GM23338 (cell line): ENCODE measurements at regions not wholly inside any gene's neighbourhood (a gene's known extent, or its start where the extent isn't known, plus 50 kb on each side); places are given as distances from the start of the nearest gene placed in this dataset.

Experiments used
- ATAC-seq: fragments of 200-7000 bp; cut with Tn5 transposase; 3 replicates; pipeline ENCODE4 v1.9.1; 2020
- DNase-seq: peaks from one replicate; pipeline ENCODE4 v3.0.0-alpha.2; 2015; ENCODE audit warnings: low spot score
- H2AFZ ChIP-seq: fragments of 200-600 bp; sonication (generic); 2 replicates; pipeline ENCODE4 v1.8.0; 2016; ENCODE audit warnings: antibody characterized with exemption, mild to moderate bottlenecking, moderate library complexity
- H3F3A ChIP-seq: fragments of 200-600 bp; sonication (generic); replicated peaks from 2 replicates; pipeline ENCODE4 v1.8.0; 2017; ENCODE audit warnings: antibody characterized with exemption, mixed run types, low read depth
- H3K27ac ChIP-seq: fragments of 200-600 bp; sonication (generic); 2 replicates; pipeline ENCODE4 v1.6.1; 2016; ENCODE audit warnings: low read depth
- H3K27me3 ChIP-seq: fragments of 200-600 bp; sonication (generic); 2 replicates; pipeline ENCODE4 v1.8.0; 2016; ENCODE audit warnings: mild to moderate bottlenecking, mixed run types, moderate library complexity; ENCODE audit not compliant: insufficient read depth
- H3K36me3 ChIP-seq: fragments of 200-600 bp; sonication (generic); 2 replicates; pipeline ENCODE4 v1.8.0; 2016; ENCODE audit warnings: mild to moderate bottlenecking; ENCODE audit not compliant: insufficient read depth
- H3K4me1 ChIP-seq: fragments of 200-600 bp; sonication (generic); 2 replicates; pipeline ENCODE4 v1.8.0; 2016; ENCODE audit warnings: mild to moderate bottlenecking, moderate library complexity; ENCODE audit not compliant: insufficient read depth
- H3K4me2 ChIP-seq: fragments of 200-600 bp; sonication (generic); 2 replicates; pipeline ENCODE4 v1.7.1; 2017; ENCODE audit warnings: mixed run types
- H3K4me3 ChIP-seq: fragments of 200-600 bp; sonication (generic); 2 replicates; pipeline ENCODE4 v1.6.1; 2016; ENCODE audit warnings: mixed run types
- H3K79me2 ChIP-seq: fragments of 200-600 bp; sonication (generic); replicated peaks from 2 replicates; pipeline ENCODE4 v1.8.0; 2017; ENCODE audit warnings: mild to moderate bottlenecking; ENCODE audit not compliant: insufficient read depth
- H3K9me2 ChIP-seq: fragments of 200-600 bp; sonication (generic); 2 replicates; pipeline ENCODE4 v1.8.0; 2017; ENCODE audit not compliant: insufficient read depth
- H4K20me1 ChIP-seq: fragments of 200-600 bp; sonication (generic); replicated peaks from 2 replicates; pipeline ENCODE4 v1.8.0; 2017; ENCODE audit warnings: mild to moderate bottlenecking; ENCODE audit not compliant: insufficient read depth
- H3K27ac Mint-ChIP-seq: 2 replicates; pipeline ENCODE4 v1.8.0; 2020; ENCODE audit warnings: inconsistent platforms, mild to moderate bottlenecking, moderate library complexity, mixed read lengths
- H3K27me3 Mint-ChIP-seq: 3 replicates; pipeline ENCODE4 v1.8.0; 2022; ENCODE audit warnings: low read depth, mild to moderate bottlenecking, moderate library complexity, mixed read lengths, inconsistent platforms; ENCODE audit not compliant: insufficient read depth, poor library complexity
- H3K36me3 Mint-ChIP-seq: 3 replicates; pipeline ENCODE4 v1.8.0; 2021; ENCODE audit warnings: low read depth, mild to moderate bottlenecking, inconsistent platforms, moderate library complexity, mixed read lengths
- H3K4me1 Mint-ChIP-seq: 3 replicates; pipeline ENCODE4 v1.8.0; 2020; ENCODE audit warnings: mild to moderate bottlenecking, inconsistent platforms, mixed read lengths
- H3K4me3 Mint-ChIP-seq: 3 replicates; pipeline ENCODE4 v1.8.0; 2021; ENCODE audit warnings: moderate library complexity, mild to moderate bottlenecking, inconsistent platforms, mixed read lengths
- H3K9me3 Mint-ChIP-seq: 3 replicates; pipeline ENCODE4 v1.8.0; 2020; ENCODE audit warnings: moderate library complexity, mild to moderate bottlenecking, inconsistent platforms, mixed read lengths
- CREB1 ChIP-seq: fragments of 250-450 bp; sonication (Bioruptor Pico); IDR thresholded peaks from 2 replicates; pipeline ENCODE4 v1.5.0; 2020; ENCODE audit warnings: low read depth, mild to moderate bottlenecking, moderate library complexity
- EZH2 ChIP-seq: fragments of 200-600 bp; sonication (generic); IDR thresholded peaks from one replicate; pipeline ENCODE4 v1.8.0; 2017; ENCODE audit warnings: antibody characterized with exemption, mild to moderate bottlenecking, low read depth; ENCODE audit not compliant: unreplicated experiment
- EZH2phosphoT487 ChIP-seq: fragments of 200-600 bp; sonication (generic); IDR thresholded peaks from one replicate; pipeline ENCODE4 v1.8.1; 2018; ENCODE audit warnings: antibody characterized with exemption; ENCODE audit not compliant: unreplicated experiment
- JUNB ChIP-seq: IDR thresholded peaks from one replicate; pipeline ENCODE4 v1.6.1; 2016; ENCODE audit warnings: antibody characterized with exemption; ENCODE audit not compliant: unreplicated experiment
- NANOG ChIP-seq: IDR thresholded peaks from 2 replicates; pipeline ENCODE4 v1.6.1; 2016; ENCODE audit warnings: antibody characterized with exemption, borderline replicate concordance
- POLR2AphosphoS5 ChIP-seq: IDR thresholded peaks from 2 replicates; pipeline ENCODE4 v1.6.1; 2016; ENCODE audit warnings: antibody characterized with exemption, low read depth
- REST ChIP-seq: IDR thresholded peaks from one replicate; pipeline ENCODE4 v1.6.1; 2018; ENCODE audit warnings: antibody characterized with exemption; ENCODE audit not compliant: unreplicated experiment
- STAT1 ChIP-seq: IDR thresholded peaks from one replicate; pipeline ENCODE4 v1.6.1; 2016; ENCODE audit warnings: antibody characterized with exemption; ENCODE audit not compliant: unreplicated experiment
- ZNF114 ChIP-seq: fragments of 250-450 bp; sonication (Bioruptor Pico); IDR thresholded peaks from 2 replicates; pipeline ENCODE4 v1.5.0; 2020; ENCODE audit warnings: mild to moderate bottlenecking, moderate library complexity
- ZNF331 ChIP-seq: fragments of 250-450 bp; sonication (Bioruptor Pico); IDR thresholded peaks from 2 replicates; pipeline ENCODE4 v1.5.0; 2020; ENCODE audit warnings: low read depth, mild to moderate bottlenecking, moderate library complexity
- TF ChIP-seq, protein P1 (sequence below): IDR thresholded peaks from 2 replicates; pipeline ENCODE4 v1.6.1; 2016; ENCODE audit warnings: antibody characterized with exemption
- TF ChIP-seq, protein P2 (sequence below), 2 experiments: fragments of 200-600 bp in 1 of 2; sonication (generic) in 1 of 2; conservative IDR thresholded peaks; 2 replicates each; pipeline versions ENCODE4 v1.5.1 to v1.6.1; 2016 to 2017; ENCODE audit warnings: antibody characterized with exemption in 2 of 2, low read depth in 2 of 2, mild to moderate bottlenecking in 2 of 2, moderate library complexity in 1 of 2

GRCh38 chr2:173666171-173666888, 298.8 kb downstream of the SP3 start:
- Histone ChIP-seq H4K20me1 (no peaks in the 10 kb centered on the region), H3K27me3 (no peaks in the 10 kb centered on the region), H3K27ac (no peak overlapping the region), H3K79me2 (no peaks in the 10 kb centered on the region), H2AFZ (no peak overlapping the region), H3K36me3 (no peaks in the 10 kb centered on the region), H3K9me2 (peaks cover 5% of the 10 kb centered on the region; the same call in 1 of the 2 replicates), H3K4me3 (no peak overlapping the region), H3K4me1 (peaks cover 8% of the 10 kb centered on the region; the same call in 1 of the 2 replicates), H3K4me2 (no peak overlapping the region), H3F3A (no peaks in the 10 kb centered on the region)
- Mint-ChIP-seq H3K27ac (no peak overlapping the region), H3K36me3 (no peaks in the 10 kb centered on the region), H3K9me3 (no peaks in the 10 kb centered on the region), H3K27me3 (peaks cover 9% of the 10 kb centered on the region), H3K4me1 (peaks cover 9% of the 10 kb centered on the region), H3K4me3 (no peak overlapping the region)
- DNase-seq: no peak
- TF ChIP-seq NANOG (no peak), EZH2 (no peak), JUNB (no peak), ZNF331 (CRISPR knock-in tag) (no peak), ZNF114 (CRISPR knock-in tag) (no peak), REST (no peak), STAT1 (no peak)
- ATAC-seq: no peak

DNA sequence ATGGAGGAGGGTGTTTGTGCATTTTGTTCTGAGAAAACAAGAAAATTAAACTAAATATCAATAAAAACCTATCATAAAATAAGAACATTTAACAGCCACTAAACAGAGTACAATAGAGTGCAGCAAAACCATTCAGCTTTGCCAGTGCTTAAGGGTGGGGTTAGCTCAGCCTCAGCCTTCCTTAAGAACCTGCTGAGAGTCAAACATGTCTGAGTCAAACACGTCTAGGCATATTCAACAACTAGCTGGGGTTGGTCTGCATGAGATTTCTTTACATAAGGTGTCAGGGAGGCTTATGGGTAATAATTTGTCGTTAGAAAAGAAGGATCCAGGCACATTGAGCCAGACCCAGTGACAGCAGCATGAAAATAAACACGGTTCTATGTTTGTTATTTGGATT, 298.2 kb downstream of the SP3 start:
- no peaks in the 10 kb centered on the region for H3K9me3 Mint-ChIP-seq
- no peak overlapping the region for H3K4me3 Mint-ChIP-seq
- no peak overlapping the region for H3K4me2 ChIP-seq
- peaks cover 8% of the 10 kb centered on the region; the same call in 1 of the 2 replicates for H3K4me1 ChIP-seq
- ATAC-seq (no peak; the same call in 2 of the 3 replicates), DNase-seq (no peak)
- H2AFZ ChIP-seq: no peak overlapping the region
- peaks cover 9% of the 10 kb centered on the region for H3K27me3 Mint-ChIP-seq
- no peaks in the 10 kb centered on the region for H3K79me2 ChIP-seq
- H3K36me3 Mint-ChIP-seq: no peaks in the 10 kb centered on the region
- H3K9me2 ChIP-seq: peaks cover 5% of the 10 kb centered on the region; the same call in 1 of the 2 replicates
- H3K4me1 Mint-ChIP-seq: peaks cover 9% of the 10 kb centered on the region
- H3K27ac ChIP-seq: no peak overlapping the region
- H3K27ac Mint-ChIP-seq: no peak overlapping the region
- no peaks in the 10 kb centered on the region for H3F3A ChIP-seq
- no peaks in the 10 kb centered on the region for H3K27me3 ChIP-seq
- no peak overlapping the region for H3K4me3 ChIP-seq
- H3K36me3 ChIP-seq: no peaks in the 10 kb centered on the region
- H4K20me1 ChIP-seq: no peaks in the 10 kb centered on the region
- TF ChIP-seq NANOG (no peak), POLR2AphosphoS5 (no peak), EZH2 (no peak), CREB1 (CRISPR knock-in tag) (no peak), EZH2phosphoT487 (no peak), JUNB (no peak), ZNF114 (CRISPR knock-in tag) (no peak), REST (no peak)
- TF ChIP-seq, protein P1, sequence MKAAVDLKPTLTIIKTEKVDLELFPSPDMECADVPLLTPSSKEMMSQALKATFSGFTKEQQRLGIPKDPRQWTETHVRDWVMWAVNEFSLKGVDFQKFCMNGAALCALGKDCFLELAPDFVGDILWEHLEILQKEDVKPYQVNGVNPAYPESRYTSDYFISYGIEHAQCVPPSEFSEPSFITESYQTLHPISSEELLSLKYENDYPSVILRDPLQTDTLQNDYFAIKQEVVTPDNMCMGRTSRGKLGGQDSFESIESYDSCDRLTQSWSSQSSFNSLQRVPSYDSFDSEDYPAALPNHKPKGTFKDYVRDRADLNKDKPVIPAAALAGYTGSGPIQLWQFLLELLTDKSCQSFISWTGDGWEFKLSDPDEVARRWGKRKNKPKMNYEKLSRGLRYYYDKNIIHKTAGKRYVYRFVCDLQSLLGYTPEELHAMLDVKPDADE: no peak
- TF ChIP-seq, protein P2, sequence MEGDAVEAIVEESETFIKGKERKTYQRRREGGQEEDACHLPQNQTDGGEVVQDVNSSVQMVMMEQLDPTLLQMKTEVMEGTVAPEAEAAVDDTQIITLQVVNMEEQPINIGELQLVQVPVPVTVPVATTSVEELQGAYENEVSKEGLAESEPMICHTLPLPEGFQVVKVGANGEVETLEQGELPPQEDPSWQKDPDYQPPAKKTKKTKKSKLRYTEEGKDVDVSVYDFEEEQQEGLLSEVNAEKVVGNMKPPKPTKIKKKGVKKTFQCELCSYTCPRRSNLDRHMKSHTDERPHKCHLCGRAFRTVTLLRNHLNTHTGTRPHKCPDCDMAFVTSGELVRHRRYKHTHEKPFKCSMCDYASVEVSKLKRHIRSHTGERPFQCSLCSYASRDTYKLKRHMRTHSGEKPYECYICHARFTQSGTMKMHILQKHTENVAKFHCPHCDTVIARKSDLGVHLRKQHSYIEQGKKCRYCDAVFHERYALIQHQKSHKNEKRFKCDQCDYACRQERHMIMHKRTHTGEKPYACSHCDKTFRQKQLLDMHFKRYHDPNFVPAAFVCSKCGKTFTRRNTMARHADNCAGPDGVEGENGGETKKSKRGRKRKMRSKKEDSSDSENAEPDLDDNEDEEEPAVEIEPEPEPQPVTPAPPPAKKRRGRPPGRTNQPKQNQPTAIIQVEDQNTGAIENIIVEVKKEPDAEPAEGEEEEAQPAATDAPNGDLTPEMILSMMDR (conservative IDR thresholded peaks at IDR 0.05; ENCODE audit: low read depth in 2 of 2): no peak
